HEK293T (cell line): ENCODE measurements at regions not wholly inside any gene's neighbourhood (a gene's known extent, or its start where the extent isn't known, plus 50 kb on each side); places are given as distances from the start of the nearest gene placed in this dataset.

ENCODE experiments used
- CTCF ChIA-PET: fragments of 350-600 bp; formaldehyde crosslinking; extraction: SDS; loops from one replicate; lab custom pipeline; 2021; ENCODE audit warnings: antibody characterized with exemption, inconsistent platforms; lab: Yijun Ruan, JAX
- POLR2A ChIA-PET: fragments of 350-600 bp; formaldehyde crosslinking; extraction: SDS; loops from one replicate; lab custom pipeline; 2020; ENCODE audit warnings: antibody characterized with exemption, inconsistent platforms; lab: Yijun Ruan, JAX
- DNase-seq: peaks from one replicate; pipeline ENCODE4 v3.0.0; 2012; ENCODE audit warnings: mixed read lengths; ENCODE audit errors: extremely low spot score
- ARNT ChIP-seq: fragments of 450-650 bp; IDR thresholded peaks from 2 replicates; pipeline ENCODE4 v1.6.1; 2017; ENCODE audit warnings: mild to moderate bottlenecking
- BHLHE40 ChIP-seq: fragments of 450-650 bp; IDR thresholded peaks from 2 replicates; pipeline ENCODE4 v1.6.1; 2016; ENCODE audit warnings: mild to moderate bottlenecking, moderate library complexity, borderline replicate concordance
- CTBP1 ChIP-seq: fragments of 450-650 bp; IDR thresholded peaks from 2 replicates; pipeline ENCODE4 v1.6.1; 2016; ENCODE audit warnings: borderline replicate concordance
- ELF4 ChIP-seq: fragments of 450-650 bp; IDR thresholded peaks from 2 replicates; pipeline ENCODE4 v1.6.1; 2017; ENCODE audit warnings: antibody characterized with exemption
- FOXA1 ChIP-seq: fragments of 450-650 bp; IDR thresholded peaks from 2 replicates; pipeline ENCODE4 v1.6.1; 2016; ENCODE audit warnings: mild to moderate bottlenecking
- FOXK2 ChIP-seq: fragments of 450-650 bp; IDR thresholded peaks from 2 replicates; pipeline ENCODE4 v1.6.1; 2016; ENCODE audit warnings: mild to moderate bottlenecking
- FOXM1 ChIP-seq: fragments of 450-650 bp; IDR thresholded peaks from 2 replicates; pipeline ENCODE4 v1.6.1; 2017; ENCODE audit warnings: mild to moderate bottlenecking, borderline replicate concordance
- HDGF ChIP-seq: fragments of 450-650 bp; IDR thresholded peaks from 2 replicates; pipeline ENCODE4 v1.6.1; 2017; ENCODE audit warnings: antibody characterized with exemption, borderline replicate concordance
- L3MBTL2 ChIP-seq: fragments of 450-650 bp; conservative IDR thresholded peaks from 2 replicates; pipeline ENCODE4 v1.6.1; 2016; ENCODE audit warnings: mild to moderate bottlenecking
- LEF1 ChIP-seq: fragments of 450-650 bp; IDR thresholded peaks from 2 replicates; pipeline ENCODE4 v1.6.1; 2017; ENCODE audit warnings: mild to moderate bottlenecking, borderline replicate concordance
- NFRKB ChIP-seq: fragments of 450-650 bp; IDR thresholded peaks from 2 replicates; pipeline ENCODE4 v1.6.1; 2016; ENCODE audit warnings: mild to moderate bottlenecking, moderate library complexity
- PKNOX1 ChIP-seq: fragments of 450-650 bp; IDR thresholded peaks from 2 replicates; pipeline ENCODE4 v1.6.1; 2016
- SP1 ChIP-seq: fragments of 450-650 bp; IDR thresholded peaks from 2 replicates; pipeline ENCODE4 v1.6.1; 2017
- SUZ12 ChIP-seq: fragments of 450-650 bp; IDR thresholded peaks from 2 replicates; pipeline ENCODE4 v1.6.1; 2016; ENCODE audit warnings: mild to moderate bottlenecking
- TARDBP ChIP-seq: fragments of 450-650 bp; IDR thresholded peaks from 2 replicates; pipeline ENCODE4 v1.6.1; 2016
- ZNF384 ChIP-seq: fragments of 450-650 bp; IDR thresholded peaks from 2 replicates; pipeline ENCODE4 v1.6.1; 2016

GRCh38 chr2:226126104-226126503 lies 673.5 kb downstream of the IRS1 start:
- ChIA-PET POLR2A (no interaction called here), CTCF (no interaction called here)
- DNase-seq = no peak
- TF ChIP-seq TARDBP = no peak
- TF ChIP-seq BHLHE40 = no peak
- no peak for TF ChIP-seq FOXM1
- TF ChIP-seq FOXK2 = no peak
- no peak for TF ChIP-seq SUZ12
- no peak for TF ChIP-seq ARNT
- TF ChIP-seq FOXA1 = no peak
- no peak for TF ChIP-seq NFRKB
- no peak for TF ChIP-seq CTBP1
- no peak for TF ChIP-seq ELF4
- no peak for TF ChIP-seq SP1
- no peak for TF ChIP-seq ZNF384
- no peak for TF ChIP-seq HDGF
- TF ChIP-seq PKNOX1 = no peak

GRCh38 chr2:226125176-226125883 lies 674.3 kb downstream of the IRS1 start:
- ChIA-PET POLR2A (no interaction called here), CTCF (no interaction called here)
- DNase-seq = no peak
- TF ChIP-seq PKNOX1 (no peak), L3MBTL2 (no peak), ZNF384 (no peak), SUZ12 (no peak), FOXA1 (no peak), HDGF (no peak), FOXK2 (no peak), BHLHE40 (no peak), FOXM1 (no peak)

DNA sequence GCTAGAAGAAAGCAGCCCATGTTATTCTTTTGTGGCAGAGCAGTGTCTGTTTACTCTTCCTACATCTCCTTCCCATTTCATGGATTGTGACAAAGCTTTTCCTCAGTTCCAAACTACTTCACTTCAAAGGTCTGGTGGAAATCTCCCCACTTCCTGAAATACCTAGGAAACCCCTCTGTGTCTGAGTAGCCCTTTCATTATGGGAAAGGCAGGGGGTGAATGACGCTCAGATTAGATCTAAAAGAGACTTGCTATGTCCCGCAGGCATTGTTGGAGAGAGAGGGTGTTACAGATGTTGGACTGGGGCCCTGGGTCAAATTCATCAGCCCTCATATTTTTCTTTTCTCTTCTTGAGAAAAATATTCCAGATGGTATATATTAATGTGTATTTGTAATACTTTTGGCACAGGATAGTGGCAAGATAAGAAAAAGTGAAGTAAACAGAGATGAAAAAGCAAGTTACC lies 675.0 kb downstream of the IRS1 start:
- no peak for TF ChIP-seq NFRKB
- no peak for TF ChIP-seq BHLHE40
- TF ChIP-seq SUZ12 = no peak
- TF ChIP-seq FOXK2 = no peak
- TF ChIP-seq ZNF384 = no peak
- no peak for TF ChIP-seq LEF1
- no peak for TF ChIP-seq FOXA1
- no peak for TF ChIP-seq PKNOX1
- TF ChIP-seq ELF4 = no peak
- TF ChIP-seq HDGF = no peak
- TF ChIP-seq FOXM1 = no peak
- TF ChIP-seq ARNT = no peak
- no peak for TF ChIP-seq L3MBTL2
- no peak for TF ChIP-seq TARDBP
- TF ChIP-seq CTBP1 = no peak
- no peak for TF ChIP-seq SP1
- POLR2A ChIA-PET = no interaction called here
- CTCF ChIA-PET = no interaction called here
- no peak for DNase-seq

DNA sequence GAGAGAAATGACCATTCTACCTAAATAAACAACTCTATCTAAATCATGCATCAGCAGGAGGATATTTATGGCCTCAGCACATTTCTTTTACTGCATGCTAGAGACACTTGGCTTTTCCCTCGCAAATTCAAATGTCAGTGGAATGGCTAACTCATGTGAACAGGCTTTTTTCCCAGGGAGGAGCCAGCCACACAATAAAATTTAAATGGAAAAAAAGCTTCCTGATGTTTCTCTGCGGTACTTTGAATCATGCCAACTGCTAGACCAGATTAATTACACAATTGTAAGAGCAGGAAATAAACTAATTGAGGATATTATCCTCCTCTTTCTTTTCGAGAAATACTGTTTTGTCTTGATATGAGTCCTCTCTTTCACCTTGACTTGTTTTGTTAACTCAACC lies 676.3 kb downstream of the IRS1 start:
- CTCF ChIA-PET = no interaction called here
- TF ChIP-seq L3MBTL2 (no peak), SUZ12 (no peak), NFRKB (no peak), FOXA1 (no peak), FOXK2 (no peak), SP1 (no peak), ELF4 (no peak), ZNF384 (no peak), FOXM1 (no peak), ARNT (no peak), BHLHE40 (no peak), LEF1 (no peak), CTBP1 (no peak), PKNOX1 (no peak), TARDBP (no peak), HDGF (no peak)
- no peak for DNase-seq
- POLR2A ChIA-PET = no interaction called here

- no peak for TF ChIP-seq FOXK2
- TF ChIP-seq FOXM1 = no peak
- no peak for TF ChIP-seq BHLHE40
- no peak for TF ChIP-seq LEF1
- no peak for TF ChIP-seq L3MBTL2
- no peak for TF ChIP-seq CTBP1
- TF ChIP-seq SP1 = no peak
- TF ChIP-seq TARDBP = no peak
- no peak for TF ChIP-seq PKNOX1
- POLR2A ChIA-PET = no interaction called here
- DNase-seq = no peak
- CTCF ChIA-PET = no interaction called here
These were observed 677.6 kb downstream of the IRS1 start for GRCh38 chr2:226122041-226122440.
